HepG2 (cell line): ENCODE measurements at regions not wholly inside any gene's neighbourhood (a gene's known extent, or its start where the extent isn't known, plus 50 kb on each side); places are given as distances from the start of the nearest gene placed in this dataset.

Experiments used
- ARID5B ChIP-seq: IDR thresholded peaks from 2 replicates; pipeline ENCODE4 v1.4.0; 2020; ENCODE audit warnings: mild to moderate bottlenecking, missing genetic modification reagents
- BCL3 ChIP-seq: sonication (generic); formaldehyde crosslinking; IDR thresholded peaks from 2 replicates; pipeline ENCODE4 v1.5.1; 2020; ENCODE audit warnings: mild to moderate bottlenecking, missing genetic modification reagents, moderate library complexity
- CAMTA2 ChIP-seq: sonication (generic); formaldehyde crosslinking; IDR thresholded peaks from 2 replicates; pipeline ENCODE4 v1.4.0; 2020; ENCODE audit warnings: mild to moderate bottlenecking, missing genetic modification reagents, borderline replicate concordance
- HOXA3 ChIP-seq: sonication (generic); formaldehyde crosslinking; IDR thresholded peaks from 2 replicates; pipeline ENCODE4 v1.5.0; 2020; ENCODE audit warnings: missing genetic modification reagents
- SAP130 ChIP-seq: IDR thresholded peaks from 2 replicates; pipeline ENCODE4 v1.6.1; 2016; ENCODE audit warnings: low read depth
- TBX2 ChIP-seq: sonication (generic); formaldehyde crosslinking; IDR thresholded peaks from 2 replicates; pipeline ENCODE4 v1.5.0; 2020; ENCODE audit warnings: missing genetic modification reagents, mild to moderate bottlenecking, borderline replicate concordance
- THRA ChIP-seq: sonication (generic); formaldehyde crosslinking; IDR thresholded peaks from 2 replicates; pipeline ENCODE4 v1.4.0; 2020; ENCODE audit warnings: missing genetic modification reagents, borderline replicate concordance
- ZBTB33 ChIP-seq: sonication (generic); formaldehyde crosslinking; IDR thresholded peaks from 2 replicates; pipeline ENCODE4 v1.4.0; 2020; ENCODE audit warnings: missing genetic modification reagents
- ZBTB38 ChIP-seq: sonication (generic); formaldehyde crosslinking; IDR thresholded peaks from 2 replicates; pipeline ENCODE4 v1.5.1; 2020; ENCODE audit warnings: mild to moderate bottlenecking, missing genetic modification reagents
- ZNF263 ChIP-seq: sonication (generic); formaldehyde crosslinking; IDR thresholded peaks from 2 replicates; pipeline ENCODE4 v1.4.0; 2020; ENCODE audit warnings: missing genetic modification reagents
- ZNF605 ChIP-seq: sonication (generic); formaldehyde crosslinking; IDR thresholded peaks from 2 replicates; pipeline ENCODE4 v1.8.0; 2022; ENCODE audit warnings: mild to moderate bottlenecking, missing genetic modification reagents
- ZNF609 ChIP-seq: sonication (generic); formaldehyde crosslinking; IDR thresholded peaks from 2 replicates; pipeline ENCODE4 v1.4.0; 2020; ENCODE audit warnings: mild to moderate bottlenecking, missing genetic modification reagents, borderline replicate concordance

- TF ChIP-seq BCL3 (CRISPR knock-in tag) (0 out of 2 replicates have a peak, but pooled peaks have one; percentile 26), TBX2 (CRISPR knock-in tag) (peak; percentile 49; the same call in 1 of the 2 replicates), ZNF605 (CRISPR knock-in tag) (0 out of 2 replicates have a peak, but pooled peaks have one; percentile 11), CAMTA2 (0 out of 2 replicates have a peak, but pooled peaks have one; percentile 38), ZNF609 (peak; percentile 54; the same call in 1 of the 2 replicates), ZNF263 (CRISPR knock-in tag) (peak; percentile 91), ZBTB33 (CRISPR knock-in tag) (peak; percentile 74; the same call in 1 of the 2 replicates), THRA (CRISPR knock-in tag) (peak; percentile 95; the same call in 1 of the 2 replicates), SAP130 (CRISPR knock-in tag) (peak; percentile 57; the same call in 1 of the 2 replicates), HOXA3 (CRISPR knock-in tag) (peak; percentile 71), ZBTB38 (CRISPR knock-in tag) (peak; percentile 93), ARID5B (CRISPR knock-in tag) (peak; percentile 8; the same call in 1 of the 2 replicates)
These were observed 91.6 kb upstream of the METTL9 start (continued) for GRCh38 chr16:21507631-21508305.
